ENCODE measurements at regions not wholly inside any gene's neighbourhood (a gene's known extent, or its start where the extent isn't known, plus 50 kb on each side); places are given as distances from the start of the nearest gene placed in this dataset.
"Not testable (repeated sequence)": the region's sequence is repeated elsewhere in the genome, so short reads cannot be mapped to it uniquely, and the experiment has no call there.

DNA sequence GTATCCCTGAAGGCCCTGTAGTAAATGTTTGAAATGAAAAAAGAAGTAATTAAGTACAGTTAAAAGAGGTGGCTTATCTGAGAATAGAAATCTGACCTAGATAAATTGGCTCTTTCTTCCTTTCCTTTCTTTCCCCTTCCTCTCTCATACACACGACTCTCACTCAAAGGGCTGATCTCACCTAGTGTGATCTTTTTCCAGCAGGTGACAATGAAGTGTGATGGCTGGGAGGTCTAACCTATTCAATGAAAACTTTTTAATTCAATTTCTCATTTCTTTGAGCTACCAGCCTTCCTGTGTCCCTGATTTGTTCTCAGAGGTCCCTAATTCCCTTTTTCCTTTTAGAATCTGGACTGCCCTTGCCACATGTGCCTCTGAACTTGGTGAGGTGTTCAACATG lies 118.0 kb upstream of the RIMS1 start:
- no peaks in the 10 kb centered on the region for H3K27me3 ChIP-seq (ENCODE audit: control insufficient read depth, insufficient read depth, low read length)
- TF ChIP-seq, protein P1, sequence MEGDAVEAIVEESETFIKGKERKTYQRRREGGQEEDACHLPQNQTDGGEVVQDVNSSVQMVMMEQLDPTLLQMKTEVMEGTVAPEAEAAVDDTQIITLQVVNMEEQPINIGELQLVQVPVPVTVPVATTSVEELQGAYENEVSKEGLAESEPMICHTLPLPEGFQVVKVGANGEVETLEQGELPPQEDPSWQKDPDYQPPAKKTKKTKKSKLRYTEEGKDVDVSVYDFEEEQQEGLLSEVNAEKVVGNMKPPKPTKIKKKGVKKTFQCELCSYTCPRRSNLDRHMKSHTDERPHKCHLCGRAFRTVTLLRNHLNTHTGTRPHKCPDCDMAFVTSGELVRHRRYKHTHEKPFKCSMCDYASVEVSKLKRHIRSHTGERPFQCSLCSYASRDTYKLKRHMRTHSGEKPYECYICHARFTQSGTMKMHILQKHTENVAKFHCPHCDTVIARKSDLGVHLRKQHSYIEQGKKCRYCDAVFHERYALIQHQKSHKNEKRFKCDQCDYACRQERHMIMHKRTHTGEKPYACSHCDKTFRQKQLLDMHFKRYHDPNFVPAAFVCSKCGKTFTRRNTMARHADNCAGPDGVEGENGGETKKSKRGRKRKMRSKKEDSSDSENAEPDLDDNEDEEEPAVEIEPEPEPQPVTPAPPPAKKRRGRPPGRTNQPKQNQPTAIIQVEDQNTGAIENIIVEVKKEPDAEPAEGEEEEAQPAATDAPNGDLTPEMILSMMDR (IDR thresholded peaks at IDR 0.05; ENCODE audit: insufficient read depth, low read length, poor library complexity, severe bottlenecking), result no peak
- no peak overlapping the region for H3K4me3 ChIP-seq (ENCODE audit: low read depth, low read length)
- DNase-seq (ENCODE audit: low read depth), result no peak
- H3K36me3 ChIP-seq (ENCODE audit: control insufficient read depth, insufficient read depth, low read length), result no peaks in the 10 kb centered on the region

DNA sequence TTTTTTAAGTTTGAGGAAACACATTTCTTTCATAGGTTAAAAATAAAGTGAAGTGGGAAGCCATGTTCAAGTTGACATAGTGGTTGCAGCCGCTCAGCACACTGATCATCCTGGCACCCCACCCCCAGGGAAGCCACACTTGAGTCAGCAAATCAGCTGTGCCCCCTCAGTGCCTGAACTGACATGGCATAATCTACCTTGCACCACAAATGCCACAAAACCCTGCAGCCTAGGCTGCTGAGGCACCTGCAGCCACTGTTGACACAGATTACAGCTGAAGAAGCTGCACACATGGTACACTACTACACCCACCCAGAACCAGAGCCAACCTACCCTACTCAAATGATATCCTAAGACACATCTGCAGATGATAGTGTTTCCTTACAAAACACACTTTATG lies 77.5 kb upstream of the RIMS1 start:
- DNase-seq (ENCODE audit: low read depth), result no peak
- no peaks in the 10 kb centered on the region for H3K36me3 ChIP-seq (ENCODE audit: control insufficient read depth, insufficient read depth, low read length)
- TF ChIP-seq, protein P1 (IDR thresholded peaks at IDR 0.05; ENCODE audit: insufficient read depth, low read length, poor library complexity, severe bottlenecking), result no peak
- H3K27me3 ChIP-seq (ENCODE audit: control insufficient read depth, insufficient read depth, low read length), result no peaks in the 10 kb centered on the region
- H3K4me3 ChIP-seq (ENCODE audit: low read depth, low read length), result no peak overlapping the region

DNA sequence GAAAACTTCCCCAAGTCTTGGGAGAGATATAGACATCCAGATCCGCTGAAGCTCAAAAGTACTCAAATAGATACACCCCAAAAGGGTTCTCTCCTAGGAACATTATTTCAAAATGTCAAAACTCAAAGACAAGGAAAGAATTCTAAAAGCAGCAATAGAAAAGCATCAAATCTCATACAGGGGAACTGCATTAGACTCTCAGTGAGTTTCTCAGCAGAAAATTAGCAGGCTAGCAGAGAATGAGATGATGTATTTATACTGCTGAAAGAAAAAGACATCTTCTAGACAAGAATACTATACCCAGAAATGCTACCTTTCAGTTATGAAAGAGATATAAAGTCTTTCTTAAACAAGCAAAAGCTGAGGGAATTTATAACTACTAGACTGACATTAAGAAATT lies 75.5 kb upstream of the RIMS1 start:
- Histone ChIP-seq H3K4me3 (ENCODE audit: low read depth, low read length) (no peak overlapping the region), H3K27me3 (ENCODE audit: control insufficient read depth, insufficient read depth, low read length) (no peaks in the 10 kb centered on the region), H3K36me3 (ENCODE audit: control insufficient read depth, insufficient read depth, low read length) (no peaks in the 10 kb centered on the region)
- DNase-seq (ENCODE audit: low read depth), result no peak
- TF ChIP-seq, protein P1 (IDR thresholded peaks at IDR 0.05; ENCODE audit: insufficient read depth, low read length, poor library complexity, severe bottlenecking), result no peak

DNA sequence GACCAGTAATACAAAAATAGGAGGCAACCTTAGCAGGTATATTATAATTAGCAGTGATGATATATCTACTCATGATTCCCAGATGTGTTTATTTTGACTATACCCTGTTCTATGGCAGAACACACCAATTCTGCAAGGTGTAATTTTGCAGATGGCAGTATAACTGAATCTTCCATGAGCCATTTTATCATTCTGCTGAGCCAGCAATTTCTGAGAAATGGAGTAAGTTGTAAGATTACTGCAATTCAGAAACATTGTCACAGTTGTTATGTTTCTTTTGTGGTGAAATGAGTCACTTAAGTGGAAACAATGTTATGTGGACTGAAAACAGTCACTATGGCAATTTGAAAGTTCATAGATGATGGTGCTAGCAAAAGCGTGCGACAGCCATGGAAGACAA lies 63.7 kb upstream of the RIMS1 start:
- no peak for DNase-seq (ENCODE audit: low read depth)

DNA sequence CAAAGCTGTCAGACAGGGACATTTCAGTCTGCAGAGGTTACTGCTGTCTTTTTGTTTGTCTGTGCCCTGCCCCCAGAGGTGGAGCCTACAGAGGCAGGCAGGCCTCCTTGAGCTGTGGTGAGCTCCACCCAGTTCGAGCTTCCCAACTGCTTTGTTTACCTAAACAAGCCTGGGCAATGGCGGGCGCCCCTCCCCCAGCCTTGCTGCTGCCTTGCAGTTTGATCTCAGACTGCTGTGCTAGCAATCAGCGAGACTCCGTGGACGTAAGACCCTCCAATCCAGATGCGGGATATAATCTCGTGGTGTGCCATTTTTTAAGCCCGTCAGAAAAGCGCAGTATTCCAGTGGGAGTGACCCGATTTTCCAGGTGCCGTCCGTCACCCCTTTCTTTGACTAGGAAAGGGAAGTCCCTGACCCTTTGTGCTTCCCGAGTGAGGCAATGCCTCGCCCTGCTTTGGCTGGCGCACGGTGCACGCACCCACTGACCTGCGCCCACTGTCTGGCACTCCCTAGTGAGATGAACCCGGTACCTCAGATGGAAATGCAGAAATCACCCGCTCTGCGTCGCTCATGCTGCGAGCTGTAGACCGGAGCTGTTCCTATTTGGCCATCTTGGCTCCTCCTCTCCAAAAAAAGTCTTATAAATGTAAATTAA lies 54.1 kb upstream of the RIMS1 start:
- not testable (repeated sequence) for DNase-seq (ENCODE audit: low read depth); H3K27me3 ChIP-seq (ENCODE audit: control insufficient read depth, insufficient read depth, low read length); H3K36me3 ChIP-seq (ENCODE audit: control insufficient read depth, insufficient read depth, low read length); H3K4me3 ChIP-seq (ENCODE audit: low read depth, low read length)

More for the DNA sequence above, 63.7 kb upstream of the RIMS1 start:
- Histone ChIP-seq H3K36me3 (ENCODE audit: control insufficient read depth, insufficient read depth, low read length) (no peaks in the 10 kb centered on the region), H3K27me3 (ENCODE audit: control insufficient read depth, insufficient read depth, low read length) (no peaks in the 10 kb centered on the region), H3K4me3 (ENCODE audit: low read depth, low read length) (no peak overlapping the region)
- TF ChIP-seq, protein P1 (IDR thresholded peaks at IDR 0.05; ENCODE audit: insufficient read depth, low read length, poor library complexity, severe bottlenecking), result no peak
